HG03521 (cell line): ENCODE measurements at regions not wholly inside any gene's neighbourhood (a gene's known extent, or its start where the extent isn't known, plus 50 kb on each side); places are given as distances from the start of the nearest gene placed in this dataset.

Experiments
- ATAC-seq: cut with Tn5 transposase; IDR thresholded peaks from one replicate; pipeline ENCODE4 v1.9.1; 2021; ENCODE audit warnings: mild to moderate bottlenecking, moderate library complexity; ENCODE audit not compliant: unreplicated experiment

- ATAC-seq = no peak
Measured at GRCh38 chr9:32837551-32838058, 54.3 kb downstream of the TMEM215 start.

DNA sequence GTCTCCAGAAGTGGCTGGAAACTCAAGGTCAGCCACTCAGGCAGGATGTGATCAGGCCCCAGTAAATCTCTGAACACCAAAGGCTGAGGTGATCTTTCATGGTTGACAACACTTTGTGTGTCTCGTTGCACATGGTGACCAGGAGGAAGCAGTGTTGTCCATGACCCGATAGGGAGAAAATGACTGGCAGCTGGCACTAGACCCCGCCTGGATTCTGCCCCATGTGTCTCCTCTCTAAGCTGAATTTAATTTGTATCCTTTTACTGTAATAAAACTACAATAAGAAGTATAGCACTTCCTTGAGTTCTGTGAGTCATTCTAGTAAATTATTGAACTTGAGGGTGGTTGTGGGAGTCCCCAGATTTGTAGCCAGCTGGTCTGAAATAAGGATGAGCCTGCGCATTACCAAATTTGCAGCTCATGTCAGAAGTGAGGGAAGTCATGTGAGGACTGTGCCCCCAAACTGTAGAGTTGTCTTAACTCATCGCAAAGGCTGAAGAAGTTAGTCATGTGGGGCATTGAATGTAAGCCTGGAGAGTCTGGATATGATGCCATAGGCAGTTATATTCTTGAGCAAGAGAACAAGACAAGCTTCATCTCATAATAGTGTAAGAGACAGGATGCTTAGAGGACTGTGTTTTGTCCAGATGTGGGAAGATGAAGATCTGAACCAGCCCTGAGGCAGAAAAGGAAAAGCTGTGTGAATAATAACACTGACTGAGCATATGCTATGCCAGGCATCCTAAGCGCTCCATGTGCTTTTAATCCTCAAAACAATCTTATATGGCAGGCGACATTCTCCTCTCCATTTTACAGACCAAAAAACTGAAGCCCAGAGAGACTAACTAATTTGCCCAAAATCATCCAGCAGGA lies 55.9 kb downstream of the TMEM215 start:
- no peak for ATAC-seq

DNA sequence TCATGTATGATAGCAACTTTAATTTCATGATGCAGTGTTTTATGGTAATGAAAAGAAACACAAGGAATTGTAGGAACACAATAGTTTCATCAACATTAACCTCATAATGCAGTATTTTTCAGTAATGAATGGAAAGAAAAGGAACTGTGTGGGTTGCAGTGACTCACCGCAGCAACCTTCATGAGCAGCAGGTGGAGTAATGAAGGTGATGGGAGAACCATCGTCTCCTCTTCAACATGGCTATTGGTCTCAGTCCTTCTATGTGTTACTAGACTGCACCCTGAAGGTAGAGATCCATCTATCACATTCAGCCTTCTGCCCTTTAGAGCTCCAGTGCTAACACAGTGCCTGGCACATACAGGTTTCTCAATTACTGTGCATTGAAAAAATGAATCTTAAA lies 58.0 kb downstream of the TMEM215 start:
- ATAC-seq = no peak

- ATAC-seq = no peak
Measured at GRCh38 chr9:32843295-32843694, 60.0 kb downstream of the TMEM215 start.

DNA sequence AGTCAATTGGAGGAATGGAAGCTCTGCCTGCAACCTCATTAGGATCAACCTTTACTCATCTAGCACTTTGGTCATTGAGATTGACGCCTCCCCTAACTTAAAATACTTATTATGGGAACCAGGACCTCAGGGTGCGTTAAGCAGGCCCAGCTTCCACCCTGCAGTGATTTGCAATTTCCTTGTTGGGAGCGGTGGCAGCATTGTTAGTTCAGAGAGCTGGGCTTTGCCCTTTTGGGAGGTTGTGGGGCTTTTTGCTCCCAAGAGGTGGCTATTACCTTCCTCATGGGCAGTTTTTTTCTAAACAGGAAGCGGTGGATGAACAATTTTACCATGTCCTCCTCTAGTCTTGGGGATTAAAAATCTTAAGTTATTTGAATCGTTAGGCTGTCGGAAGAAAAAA lies 60.9 kb downstream of the TMEM215 start:
- no peak for ATAC-seq

- no peak for ATAC-seq
Measured at GRCh38 chr9:32854271-32854670, 70.9 kb downstream of the TMEM215 start.

GRCh38 chr9:32855752-32856151 lies 72.4 kb downstream of the TMEM215 start:
- ATAC-seq = no peak

GRCh38 chr9:32863291-32863690 lies 80.0 kb downstream of the TMEM215 start:
- ATAC-seq = no peak

GRCh38 chr9:32864971-32865370 lies 81.6 kb downstream of the TMEM215 start:
- no peak for ATAC-seq

DNA sequence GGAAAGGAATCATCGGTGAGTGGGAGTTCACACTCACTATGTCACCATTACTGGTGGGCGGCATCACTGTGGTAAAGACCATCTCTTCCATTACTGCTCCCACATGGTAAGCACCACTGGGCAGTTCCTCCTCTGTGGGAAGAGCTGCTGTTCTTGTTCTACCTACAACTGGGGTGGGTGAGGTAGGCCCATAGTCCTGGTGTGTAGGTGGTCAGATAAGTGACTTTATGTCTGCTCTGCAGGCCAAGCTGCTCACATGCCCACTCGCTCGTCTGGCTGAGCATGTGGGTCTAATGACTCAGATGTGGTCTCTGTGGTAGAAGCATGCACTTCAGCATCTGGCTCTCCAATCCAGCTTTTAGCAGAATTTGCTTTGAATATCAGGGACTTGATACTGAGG lies 82.9 kb downstream of the TMEM215 start:
- ATAC-seq = no peak

DNA sequence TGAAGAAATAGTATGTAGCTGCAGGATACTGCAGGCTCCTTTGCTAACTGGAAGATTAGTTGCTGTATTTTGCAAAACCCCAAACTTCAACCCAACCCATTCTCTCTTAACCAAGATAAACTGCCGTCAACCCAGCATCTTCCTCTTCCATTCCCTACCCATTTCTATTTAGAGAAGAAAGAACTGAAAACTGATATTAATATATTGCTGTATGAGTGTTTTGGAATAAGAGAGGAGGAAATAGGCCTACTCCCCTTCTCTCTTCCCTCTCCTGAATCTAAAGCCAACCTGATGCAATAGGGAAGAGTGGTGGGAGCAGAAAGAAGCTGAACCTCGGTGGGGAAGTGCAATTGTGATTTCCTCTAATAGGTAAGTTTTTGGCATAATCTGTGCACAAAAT lies 83.7 kb downstream of the TMEM215 start:
- ATAC-seq = no peak

DNA sequence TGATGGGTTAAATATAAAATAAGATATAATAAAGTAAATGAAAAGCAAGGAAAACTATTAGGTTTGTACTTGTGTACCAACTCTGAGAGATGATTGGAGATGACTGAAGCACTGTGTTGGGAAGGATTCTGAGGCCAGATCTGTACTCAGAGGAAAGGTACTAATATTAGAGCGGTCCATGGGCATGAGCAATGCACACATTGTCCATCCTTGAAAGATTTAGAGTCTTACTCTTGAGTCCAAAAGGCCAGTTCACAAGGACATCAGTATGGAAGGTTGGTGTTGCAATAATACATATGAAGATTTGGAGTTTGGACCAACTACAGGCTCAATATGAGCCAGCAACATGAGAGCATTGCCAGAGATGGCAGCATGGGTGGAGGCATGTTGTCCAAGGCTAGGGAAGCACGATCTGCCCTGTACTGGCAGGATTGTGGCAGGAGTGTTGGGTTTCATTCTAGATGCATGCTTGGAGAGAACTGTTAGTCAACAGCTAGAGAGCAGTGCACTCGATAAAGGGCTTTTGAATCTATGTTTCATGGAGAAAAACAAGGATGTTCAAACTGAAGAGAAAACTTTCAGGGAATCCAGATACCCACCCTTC lies 84.4 kb downstream of the TMEM215 start:
- no peak for ATAC-seq

DNA sequence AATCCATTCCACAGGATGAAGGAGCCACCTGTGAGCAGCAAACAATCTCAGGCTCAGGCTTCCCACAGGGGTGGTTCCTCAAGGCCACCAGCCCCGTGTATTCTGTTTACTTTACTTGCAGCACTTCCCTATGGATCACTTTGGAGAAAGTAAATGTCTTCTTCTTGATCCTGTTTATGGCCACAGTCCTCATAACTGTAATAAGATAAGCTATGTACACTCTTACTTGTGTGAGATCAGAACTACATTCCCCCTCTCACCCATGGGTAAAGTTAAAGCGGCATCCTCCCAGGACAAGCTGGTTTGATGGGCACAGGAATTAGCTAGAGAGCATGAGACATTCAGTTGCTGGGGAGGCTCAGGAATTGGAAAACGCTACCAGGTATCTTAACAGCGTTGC lies 86.1 kb downstream of the TMEM215 start:
- no peak for ATAC-seq

GRCh38 chr9:32873131-32873530 lies 89.8 kb downstream of the TMEM215 start:
- ATAC-seq = no peak

- ATAC-seq = no peak
Measured at GRCh38 chr9:32873553-32873952, 90.2 kb downstream of the TMEM215 start.

GRCh38 chr9:32875242-32875641 lies 91.9 kb downstream of the TMEM215 start:
- ATAC-seq = no peak

- ATAC-seq = no peak
Measured at GRCh38 chr9:32875748-32876147, 92.4 kb downstream of the TMEM215 start.

GRCh38 chr9:32877103-32877502 lies 93.8 kb downstream of the TMEM215 start:
- ATAC-seq = no peak

GRCh38 chr9:32877639-32878217 lies 94.4 kb downstream of the TMEM215 start:
- no peak for ATAC-seq

DNA sequence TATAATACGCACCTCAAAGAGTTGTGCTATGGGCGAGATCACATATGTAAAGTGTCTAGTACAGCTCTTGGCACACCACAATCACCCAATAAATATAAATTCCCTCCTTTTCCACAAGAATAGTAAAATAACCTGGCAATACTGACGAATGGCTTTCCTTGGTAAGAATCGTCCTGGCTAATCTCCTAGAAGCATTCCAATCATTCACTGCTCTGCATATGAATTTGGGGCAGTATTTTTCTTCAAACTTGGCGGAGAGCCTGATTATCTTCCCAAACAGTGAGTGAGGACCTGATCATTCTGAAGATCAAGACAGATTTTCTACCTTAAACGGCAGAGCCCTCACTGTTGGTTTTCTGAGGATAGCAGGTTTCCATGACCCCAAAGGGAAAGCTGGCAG lies 96.0 kb downstream of the TMEM215 start:
- no peak for ATAC-seq

DNA sequence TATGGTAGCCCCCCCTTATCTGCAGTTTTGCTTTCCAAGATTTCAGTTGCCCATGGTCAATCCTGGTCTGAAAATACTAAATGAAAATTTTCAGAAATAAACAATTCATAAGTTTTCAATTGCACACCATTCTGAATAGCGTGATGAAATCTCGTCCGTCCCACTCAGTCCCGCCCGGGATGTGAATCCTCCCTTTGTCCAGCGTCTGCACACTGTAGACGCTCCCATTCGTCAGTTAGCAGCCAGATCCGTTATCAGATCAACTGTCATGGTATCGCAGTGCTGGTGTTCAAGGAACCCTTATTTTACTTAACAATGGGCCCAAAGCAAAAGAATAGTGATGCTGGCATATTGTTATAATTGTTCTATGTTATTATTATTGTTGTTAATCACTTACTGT lies 98.6 kb downstream of the TMEM215 start:
- no peak for ATAC-seq

GRCh38 chr9:32882705-32883104 lies 99.4 kb downstream of the TMEM215 start:
- no peak for ATAC-seq
